Activated naive CD4-positive, alpha-beta T cell treated with anti-CD3 and anti-CD28 coated beads for 36 hours (primary cell): ENCODE measurements at regions not wholly inside any gene's neighbourhood (a gene's known extent, or its start where the extent isn't known, plus 50 kb on each side); places are given as distances from the start of the nearest gene placed in this dataset.

ENCODE experiments used
- CTCF ChIA-PET: fragments of 350-600 bp; sonication (Branson Sonifier 250); formaldehyde crosslinking; loops from one replicate; lab custom pipeline; 2021; ENCODE audit warnings: antibody characterized with exemption; lab: Charles Lee
- DNase-seq: peaks from one replicate; pipeline ENCODE4 v3.0.0-alpha.2; 2020
- H3K27ac Mint-ChIP-seq: one replicate; pipeline ENCODE4 v1.8.0; 2021; ENCODE audit warnings: mild to moderate bottlenecking, mixed read lengths
- H3K27me3 Mint-ChIP-seq: one replicate; pipeline ENCODE4 v1.8.0; 2021; ENCODE audit warnings: low read depth, mixed read lengths
- H3K36me3 Mint-ChIP-seq: one replicate; pipeline ENCODE4 v1.8.0; 2021; ENCODE audit warnings: low read depth, mixed read lengths
- H3K4me1 Mint-ChIP-seq: one replicate; pipeline ENCODE4 v1.8.0; 2021; ENCODE audit warnings: low read depth, mixed read lengths
- H3K4me3 Mint-ChIP-seq: one replicate; pipeline ENCODE4 v1.8.0; 2021; ENCODE audit warnings: mild to moderate bottlenecking, moderate library complexity, mixed read lengths
- H3K9me3 Mint-ChIP-seq: one replicate; pipeline ENCODE4 v1.8.0; 2021; ENCODE audit warnings: mixed read lengths
- intact Hi-C: fragments of 100-400 bp; cut with micrococcal nuclease; formaldehyde crosslinking; loops from one replicate; pipeline ENCODE4 v1.15.1; 2023

GRCh38 chr14:61953602-61954001 is 191.4 kb downstream of the SNAPC1 start:
- Mint-ChIP-seq H3K9me3 (peaks cover 4% of the 10 kb centered on the region), H3K27ac (no peak overlapping the region), H3K4me3 (no peak overlapping the region), H3K4me1 (no peaks in the 10 kb centered on the region), H3K36me3 (no peaks in the 10 kb centered on the region), H3K27me3 (peaks cover 18% of the 10 kb centered on the region)
- intact Hi-C loops, result no loop called here
- DNase-seq, result no peak
- CTCF ChIA-PET, result no interaction called here

GRCh38 chr14:61954306-61954705 is 192.1 kb downstream of the SNAPC1 start:
- CTCF ChIA-PET, result no interaction called here
- Mint-ChIP-seq H3K36me3 (no peaks in the 10 kb centered on the region), H3K4me3 (no peak overlapping the region), H3K27me3 (peaks cover 21% of the 10 kb centered on the region), H3K4me1 (no peaks in the 10 kb centered on the region), H3K9me3 (peaks cover 4% of the 10 kb centered on the region), H3K27ac (no peak overlapping the region)
- DNase-seq, result no peak
- intact Hi-C loops, result no loop called here

GRCh38 chr14:61956517-61956916 is 194.3 kb downstream of the SNAPC1 start:
- Mint-ChIP-seq H3K4me1 (no peaks in the 10 kb centered on the region), H3K27me3 (peaks cover 23% of the 10 kb centered on the region), H3K36me3 (no peaks in the 10 kb centered on the region), H3K27ac (no peak overlapping the region), H3K9me3 (peaks cover 4% of the 10 kb centered on the region), H3K4me3 (no peak overlapping the region)
- CTCF ChIA-PET, result interaction anchor here (0.5 to 0.6 kb wide), 2 partner anchors 630 to 655 kb away, joined by 3 to 4 read pairs; no protein-coding TSS in a partner anchor
- intact Hi-C loops, result no loop called here
- no peak for DNase-seq

- H3K9me3 Mint-ChIP-seq, result peaks cover 4% of the 10 kb centered on the region
- H3K4me1 Mint-ChIP-seq, result no peaks in the 10 kb centered on the region
- H3K27ac Mint-ChIP-seq, result no peak overlapping the region
- no peaks in the 10 kb centered on the region for H3K36me3 Mint-ChIP-seq
- CTCF ChIA-PET, result no interaction called here
- intact Hi-C loops, result no loop called here
- H3K4me3 Mint-ChIP-seq, result no peak overlapping the region
- peaks cover 19% of the 10 kb centered on the region for H3K27me3 Mint-ChIP-seq
- DNase-seq, result no peak
These were observed 197.1 kb downstream of the SNAPC1 start for GRCh38 chr14:61959348-61959747.

GRCh38 chr14:61961369-61961768 is 199.1 kb downstream of the SNAPC1 start:
- Mint-ChIP-seq H3K36me3 (no peaks in the 10 kb centered on the region), H3K27me3 (peaks cover 23% of the 10 kb centered on the region), H3K4me1 (no peaks in the 10 kb centered on the region), H3K9me3 (peaks cover 2% of the 10 kb centered on the region), H3K27ac (no peak overlapping the region), H3K4me3 (no peak overlapping the region)
- no peak for DNase-seq
- intact Hi-C loops, result no loop called here
- CTCF ChIA-PET, result no interaction called here

GRCh38 chr14:61963926-61964325 is 201.7 kb downstream of the SNAPC1 start:
- H3K4me1 Mint-ChIP-seq, result no peaks in the 10 kb centered on the region
- H3K9me3 Mint-ChIP-seq, result no peaks in the 10 kb centered on the region
- no peak overlapping the region for H3K4me3 Mint-ChIP-seq
- intact Hi-C loops, result no loop called here
- H3K27me3 Mint-ChIP-seq, result peaks cover 17% of the 10 kb centered on the region
- H3K36me3 Mint-ChIP-seq, result no peaks in the 10 kb centered on the region
- no peak overlapping the region for H3K27ac Mint-ChIP-seq
- no peak for DNase-seq
- CTCF ChIA-PET, result no interaction called here

- CTCF ChIA-PET, result interaction anchor here (0.7 to 1.1 kb wide), 3 partner anchors 40 to 105 kb away, joined by 3 to 4 read pairs (median 3); no protein-coding TSS in a partner anchor
- H3K4me3 Mint-ChIP-seq, result no peak overlapping the region
- H3K4me1 Mint-ChIP-seq, result no peaks in the 10 kb centered on the region
- H3K27me3 Mint-ChIP-seq, result peaks cover 17% of the 10 kb centered on the region
- H3K36me3 Mint-ChIP-seq, result no peaks in the 10 kb centered on the region
- H3K9me3 Mint-ChIP-seq, result no peaks in the 10 kb centered on the region
- no peak for DNase-seq
- no peak overlapping the region for H3K27ac Mint-ChIP-seq
- intact Hi-C loops, result no loop called here
These were observed 203.0 kb downstream of the SNAPC1 start for GRCh38 chr14:61965030-61965745.

- Mint-ChIP-seq H3K27ac (no peak overlapping the region), H3K36me3 (no peaks in the 10 kb centered on the region), H3K9me3 (no peaks in the 10 kb centered on the region), H3K4me3 (no peak overlapping the region), H3K4me1 (no peaks in the 10 kb centered on the region), H3K27me3 (peaks cover 25% of the 10 kb centered on the region)
- DNase-seq, result no peak
- CTCF ChIA-PET, result no interaction called here
- intact Hi-C loops, result no loop called here
These were observed 206.0 kb downstream of the SNAPC1 start for GRCh38 chr14:61968207-61968606.

GRCh38 chr14:61972711-61973110 is 210.5 kb downstream of the SNAPC1 start:
- H3K4me1 Mint-ChIP-seq, result no peaks in the 10 kb centered on the region
- DNase-seq, result no peak
- no peaks in the 10 kb centered on the region for H3K36me3 Mint-ChIP-seq
- H3K27me3 Mint-ChIP-seq, result peaks cover 24% of the 10 kb centered on the region
- H3K4me3 Mint-ChIP-seq, result no peak overlapping the region
- H3K27ac Mint-ChIP-seq, result no peak overlapping the region
- CTCF ChIA-PET, result no interaction called here
- intact Hi-C loops, result no loop called here
- peaks cover 18% of the 10 kb centered on the region for H3K9me3 Mint-ChIP-seq

- no peak for DNase-seq
- no peaks in the 10 kb centered on the region for H3K4me1 Mint-ChIP-seq
These were observed 211.8 kb downstream of the SNAPC1 start for GRCh38 chr14:61973981-61974380.

GRCh38 chr14:61977217-61977616 is 215.0 kb downstream of the SNAPC1 start:
- CTCF ChIA-PET, result interaction anchor here (0.6 kb wide), 1 partner anchor 87 kb away, joined by 4 read pairs; no protein-coding TSS in a partner anchor
- no peak overlapping the region for H3K27ac Mint-ChIP-seq
- no peaks in the 10 kb centered on the region for H3K4me1 Mint-ChIP-seq
- peaks cover 18% of the 10 kb centered on the region for H3K9me3 Mint-ChIP-seq
- H3K4me3 Mint-ChIP-seq, result no peak overlapping the region
- H3K36me3 Mint-ChIP-seq, result no peaks in the 10 kb centered on the region
- intact Hi-C loops, result no loop called here
- DNase-seq, result no peak
- peaks cover 11% of the 10 kb centered on the region for H3K27me3 Mint-ChIP-seq

More at GRCh38 chr14:61973981-61974380, 211.8 kb downstream of the SNAPC1 start:
- H3K27ac Mint-ChIP-seq, result no peak overlapping the region
- H3K27me3 Mint-ChIP-seq, result peaks cover 23% of the 10 kb centered on the region
- CTCF ChIA-PET, result no interaction called here
- peaks cover 18% of the 10 kb centered on the region for H3K9me3 Mint-ChIP-seq
- H3K4me3 Mint-ChIP-seq, result no peak overlapping the region
- H3K36me3 Mint-ChIP-seq, result no peaks in the 10 kb centered on the region
- intact Hi-C loops, result no loop called here

- no peaks in the 10 kb centered on the region for H3K36me3 Mint-ChIP-seq
- DNase-seq, result no peak
- H3K4me1 Mint-ChIP-seq, result no peaks in the 10 kb centered on the region
- no peaks in the 10 kb centered on the region for H3K9me3 Mint-ChIP-seq
- H3K27ac Mint-ChIP-seq, result no peak overlapping the region
- no peak overlapping the region for H3K4me3 Mint-ChIP-seq
- no peaks in the 10 kb centered on the region for H3K27me3 Mint-ChIP-seq
- intact Hi-C loops, result no loop called here
- CTCF ChIA-PET, result no interaction called here
These were observed 226.0 kb downstream of the SNAPC1 start for GRCh38 chr14:61988240-61988639.

GRCh38 chr14:61992139-61992538 is 229.9 kb downstream of the SNAPC1 start:
- Mint-ChIP-seq H3K4me1 (no peaks in the 10 kb centered on the region), H3K9me3 (no peaks in the 10 kb centered on the region), H3K27ac (no peak overlapping the region), H3K4me3 (no peak overlapping the region), H3K36me3 (no peaks in the 10 kb centered on the region), H3K27me3 (no peaks in the 10 kb centered on the region)
- intact Hi-C loops, result no loop called here
- DNase-seq, result no peak
- CTCF ChIA-PET, result no interaction called here
